Loucy (cell line): ENCODE measurements at regions not wholly inside any gene's neighbourhood (a gene's known extent, or its start where the extent isn't known, plus 50 kb on each side); places are given as distances from the start of the nearest gene placed in this dataset.

Source experiments
- H2AFZ ChIP-seq: fragments of 200-600 bp; sonication (generic); 2 replicates; pipeline ENCODE4 v1.6.0; 2016; ENCODE audit warnings: antibody characterized with exemption, mild to moderate bottlenecking, low read length, moderate library complexity
- H3F3A ChIP-seq: fragments of 200-600 bp; 2 replicates; pipeline ENCODE4 v1.6.0; 2016; ENCODE audit warnings: antibody characterized with exemption, low read depth, mild to moderate bottlenecking
- H3K27me3 ChIP-seq: fragments of 200-600 bp; sonication (generic); 2 replicates; pipeline ENCODE4 v1.6.1; 2014; ENCODE audit warnings: low read length, mild to moderate bottlenecking; ENCODE audit not compliant: insufficient read depth, poor library complexity, severe bottlenecking
- H3K36me3 ChIP-seq: fragments of 200-600 bp; sonication (generic); 2 replicates; pipeline ENCODE4 v1.6.1; 2016; ENCODE audit warnings: low read length; ENCODE audit not compliant: insufficient read depth
- H3K4me1 ChIP-seq: fragments of 200-600 bp; sonication (generic); 2 replicates; pipeline ENCODE4 v1.5.1; 2014; ENCODE audit warnings: low read length, mild to moderate bottlenecking; ENCODE audit not compliant: insufficient read depth, poor library complexity, severe bottlenecking
- H3K4me2 ChIP-seq: fragments of 200-600 bp; sonication (generic); 2 replicates; pipeline ENCODE4 v1.6.0; 2014; ENCODE audit warnings: antibody characterized with exemption, low read length, low read depth, mild to moderate bottlenecking; ENCODE audit not compliant: poor library complexity, severe bottlenecking
- H3K4me3 ChIP-seq: fragments of 200-600 bp; sonication (generic); 2 replicates; pipeline ENCODE4 v1.5.1; 2014; ENCODE audit warnings: low read length, mild to moderate bottlenecking, mixed read lengths; ENCODE audit not compliant: poor library complexity, severe bottlenecking
- H3K79me2 ChIP-seq: fragments of 200-600 bp; sonication (generic); 2 replicates; pipeline ENCODE4 v1.6.1; 2014; ENCODE audit warnings: low read length; ENCODE audit not compliant: insufficient read depth
- H3K9ac ChIP-seq: fragments of 200-600 bp; sonication (generic); 2 replicates; pipeline ENCODE4 v1.6.0; 2014; ENCODE audit warnings: mild to moderate bottlenecking, low read depth, low read length, moderate library complexity; ENCODE audit not compliant: poor library complexity, severe bottlenecking
- H3K9me2 ChIP-seq: fragments of 200-600 bp; sonication (generic); replicated peaks from 2 replicates; pipeline ENCODE4 v1.6.1; 2016; ENCODE audit warnings: low read depth, low read length, mixed read lengths
- H3K9me3 ChIP-seq: fragments of 200-600 bp; sonication (generic); 2 replicates; pipeline ENCODE4 v1.6.1; 2014; ENCODE audit warnings: mild to moderate bottlenecking, antibody characterized with exemption, low read length, low read depth; ENCODE audit not compliant: insufficient read depth
- H4K20me1 ChIP-seq: fragments of 200-600 bp; sonication (generic); 2 replicates; pipeline ENCODE4 v1.6.0; 2014; ENCODE audit warnings: antibody characterized with exemption, low read length, mild to moderate bottlenecking; ENCODE audit not compliant: insufficient read depth, poor library complexity, severe bottlenecking
- EZH2phosphoT487 ChIP-seq: fragments of 200-600 bp; IDR thresholded peaks from 2 replicates; pipeline ENCODE4 v1.6.1; 2018; ENCODE audit warnings: antibody characterized with exemption, mild to moderate bottlenecking, moderate library complexity, borderline replicate concordance
- TF ChIP-seq, protein P1 (sequence below): fragments of 200-600 bp; sonication (generic); conservative IDR thresholded peaks from 2 replicates; pipeline ENCODE4 v1.5.1; 2014; ENCODE audit warnings: mild to moderate bottlenecking, antibody characterized with exemption, low read length

DNA sequence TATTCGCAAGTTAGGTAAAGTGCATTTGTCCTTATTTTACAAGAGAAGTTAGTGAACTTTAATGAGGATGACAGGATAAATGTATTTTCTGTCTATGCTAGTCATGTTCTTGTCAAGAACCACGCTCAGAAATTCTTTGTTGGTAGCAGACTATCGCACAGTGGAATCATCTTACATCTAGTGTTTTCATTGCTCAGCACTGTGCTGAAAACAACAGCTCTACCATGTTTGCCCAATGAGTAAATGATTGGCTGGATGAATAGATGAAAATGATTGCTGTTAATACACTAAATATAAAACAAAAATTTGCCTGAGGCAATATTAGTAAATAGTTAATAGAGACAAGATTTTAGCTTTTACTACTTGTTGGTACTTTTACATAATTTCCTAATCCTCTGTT, 265.3 kb upstream of the GOLIM4 start:
- H3K4me3 ChIP-seq = no peak overlapping the region
- H3K9me3 ChIP-seq = no peaks in the 10 kb centered on the region
- TF ChIP-seq, protein P1, sequence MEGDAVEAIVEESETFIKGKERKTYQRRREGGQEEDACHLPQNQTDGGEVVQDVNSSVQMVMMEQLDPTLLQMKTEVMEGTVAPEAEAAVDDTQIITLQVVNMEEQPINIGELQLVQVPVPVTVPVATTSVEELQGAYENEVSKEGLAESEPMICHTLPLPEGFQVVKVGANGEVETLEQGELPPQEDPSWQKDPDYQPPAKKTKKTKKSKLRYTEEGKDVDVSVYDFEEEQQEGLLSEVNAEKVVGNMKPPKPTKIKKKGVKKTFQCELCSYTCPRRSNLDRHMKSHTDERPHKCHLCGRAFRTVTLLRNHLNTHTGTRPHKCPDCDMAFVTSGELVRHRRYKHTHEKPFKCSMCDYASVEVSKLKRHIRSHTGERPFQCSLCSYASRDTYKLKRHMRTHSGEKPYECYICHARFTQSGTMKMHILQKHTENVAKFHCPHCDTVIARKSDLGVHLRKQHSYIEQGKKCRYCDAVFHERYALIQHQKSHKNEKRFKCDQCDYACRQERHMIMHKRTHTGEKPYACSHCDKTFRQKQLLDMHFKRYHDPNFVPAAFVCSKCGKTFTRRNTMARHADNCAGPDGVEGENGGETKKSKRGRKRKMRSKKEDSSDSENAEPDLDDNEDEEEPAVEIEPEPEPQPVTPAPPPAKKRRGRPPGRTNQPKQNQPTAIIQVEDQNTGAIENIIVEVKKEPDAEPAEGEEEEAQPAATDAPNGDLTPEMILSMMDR = no peak
- TF ChIP-seq EZH2phosphoT487 = no peak
- H3K4me2 ChIP-seq = no peak overlapping the region
- no peaks in the 10 kb centered on the region for H3K4me1 ChIP-seq
- H3F3A ChIP-seq = no peaks in the 10 kb centered on the region
- H3K9me2 ChIP-seq = no peaks in the 10 kb centered on the region
- H3K27me3 ChIP-seq = no peaks in the 10 kb centered on the region
- H3K9ac ChIP-seq = no peak overlapping the region
- no peaks in the 10 kb centered on the region for H3K79me2 ChIP-seq
- no peaks in the 10 kb centered on the region for H3K36me3 ChIP-seq
- H4K20me1 ChIP-seq = no peaks in the 10 kb centered on the region
- H2AFZ ChIP-seq = no peak overlapping the region

DNA sequence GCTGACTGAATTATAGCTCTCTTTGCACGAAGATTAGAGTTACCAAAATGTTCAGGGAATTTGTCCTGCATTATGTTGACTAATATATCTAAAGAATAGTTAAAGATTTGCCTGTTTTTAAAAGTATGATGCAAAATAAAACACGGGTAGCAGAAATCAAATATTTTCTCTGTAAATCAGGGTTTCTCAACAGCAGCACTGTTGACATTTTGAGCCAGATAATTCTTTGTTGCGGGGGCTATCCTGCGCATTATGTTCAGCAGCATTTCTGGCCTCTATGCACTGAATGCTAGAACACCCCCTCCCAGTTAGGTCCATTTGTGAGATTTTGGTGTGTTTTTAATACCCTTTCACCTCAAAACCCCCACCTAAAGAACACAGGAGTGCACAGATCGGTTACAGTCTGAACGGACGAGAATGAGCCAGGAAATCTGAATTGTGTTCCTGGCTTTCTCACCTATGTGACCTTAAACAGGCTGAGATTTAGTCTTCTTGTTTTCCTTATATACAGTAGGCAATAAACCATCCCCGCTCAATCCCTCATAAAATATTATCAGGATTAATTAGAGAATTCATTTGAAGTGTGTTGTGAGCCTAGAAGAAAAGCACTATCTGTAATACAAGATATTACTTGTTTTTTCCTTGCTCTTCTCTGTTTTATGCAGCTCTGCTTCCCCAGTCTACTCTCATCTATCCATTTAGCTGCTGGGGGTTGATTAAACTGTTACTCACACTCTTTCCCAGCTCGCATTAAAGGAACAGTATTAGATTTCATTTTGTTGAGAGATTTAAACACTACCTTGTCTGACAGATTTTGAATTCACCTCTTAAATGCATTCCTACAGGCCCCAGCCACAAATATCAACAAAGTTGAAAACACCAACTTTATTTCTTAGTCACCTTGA, 247.5 kb upstream of the GOLIM4 start:
- H3K9me3 ChIP-seq = no peaks in the 10 kb centered on the region
- no peaks in the 10 kb centered on the region for H3K36me3 ChIP-seq
- no peaks in the 10 kb centered on the region for H3K27me3 ChIP-seq
- H3K9ac ChIP-seq = no peak overlapping the region
- no peaks in the 10 kb centered on the region for H3K4me1 ChIP-seq
- no peak for TF ChIP-seq EZH2phosphoT487
- TF ChIP-seq, protein P1 = no peak
- no peak overlapping the region for H3K4me3 ChIP-seq
- no peaks in the 10 kb centered on the region for H3K9me2 ChIP-seq
- no peak overlapping the region for H3K4me2 ChIP-seq
- no peaks in the 10 kb centered on the region for H4K20me1 ChIP-seq
- H2AFZ ChIP-seq = no peak overlapping the region
- H3F3A ChIP-seq = no peaks in the 10 kb centered on the region
- no peaks in the 10 kb centered on the region for H3K79me2 ChIP-seq

DNA sequence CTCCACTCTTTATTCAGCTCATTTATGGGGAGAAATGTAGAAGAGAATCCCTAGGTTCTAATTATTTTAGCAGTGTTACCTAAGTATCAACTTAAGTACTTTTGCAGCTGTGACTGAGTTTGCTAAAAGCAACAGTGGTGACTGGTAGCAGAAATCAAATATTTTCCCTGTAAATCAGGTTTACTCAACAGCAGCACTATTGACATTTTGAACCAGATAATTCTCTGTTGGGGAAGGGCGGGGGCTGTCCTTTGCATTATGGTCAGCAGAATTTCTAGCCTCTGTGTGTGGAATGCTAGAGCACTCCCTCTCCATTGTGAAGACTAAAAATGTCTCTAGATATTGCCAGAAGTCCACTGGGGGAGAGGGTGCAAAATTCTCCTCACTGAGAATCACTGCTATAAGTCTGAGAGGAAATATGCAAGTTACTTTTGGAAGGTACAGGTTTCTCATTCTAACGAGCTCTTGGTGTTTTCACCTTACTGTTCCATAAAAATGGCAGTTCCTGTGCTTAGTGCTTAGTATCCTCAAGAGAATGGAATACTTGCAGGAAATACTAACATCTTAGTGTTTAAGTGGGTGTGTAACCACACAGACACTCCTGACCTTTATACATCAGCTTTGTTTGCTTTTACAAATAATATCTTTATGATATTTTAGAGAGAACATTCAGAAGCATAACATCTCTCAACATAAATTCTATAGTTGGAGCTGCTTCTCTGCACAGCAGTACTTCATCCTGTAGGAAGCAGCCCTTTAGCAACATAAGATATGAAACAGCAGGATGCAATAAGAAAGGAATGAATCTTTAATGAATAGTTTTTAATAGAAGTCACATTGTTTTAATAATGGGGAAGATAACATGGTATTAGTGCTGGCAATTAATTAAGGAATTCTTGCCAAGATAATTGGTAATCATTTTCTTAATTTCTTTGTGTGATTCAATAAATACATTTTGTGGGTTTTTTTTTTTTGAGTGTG, 246.5 kb upstream of the GOLIM4 start:
- Histone ChIP-seq H3K4me2 (no peak overlapping the region), H3K9ac (no peak overlapping the region), H3K36me3 (no peaks in the 10 kb centered on the region), H3K27me3 (no peaks in the 10 kb centered on the region), H2AFZ (no peak overlapping the region), H3K9me2 (no peaks in the 10 kb centered on the region), H3F3A (no peaks in the 10 kb centered on the region), H3K9me3 (no peaks in the 10 kb centered on the region), H3K4me1 (no peaks in the 10 kb centered on the region), H4K20me1 (no peaks in the 10 kb centered on the region), H3K4me3 (no peak overlapping the region), H3K79me2 (no peaks in the 10 kb centered on the region)
- TF ChIP-seq, protein P1 = no peak
- TF ChIP-seq EZH2phosphoT487 = no peak
